Spleen (tissue), 7 donors: ENCODE measurements at regions not wholly inside any gene's neighbourhood (a gene's known extent, or its start where the extent isn't known, plus 50 kb on each side); places are given as distances from the start of the nearest gene placed in this dataset.

Source experiments
- CTCF ChIP-seq, 11 experiments: fragments of 200-600 bp in 7 of 11; fragments of 450-650 bp in 4 of 11; sonication (generic) in 4 of 11; IDR thresholded peaks in 8 of 11; conservative IDR thresholded peaks in 3 of 11; 1 replicate in 7 of 11; 2 replicates in 4 of 11; pipeline versions ENCODE4 v1.4.0 to v1.8.0; 2016 to 2021; ENCODE audit warnings: antibody characterized with exemption in 11 of 11, inconsistent platforms in 4 of 11, mild to moderate bottlenecking in 1 of 11
- POLR2A ChIP-seq, 3 donors: fragments of 450-650 bp; IDR thresholded peaks; one replicate each; pipeline ENCODE4 v1.5.1; 2017; ENCODE audit warnings: antibody characterized with exemption in 3 of 3, mild to moderate bottlenecking in 1 of 3
- donor health status: DM: no; HTN: no; CAD: no; lungs with moderate emphysema.
- donor health status: DM: no; HTN: no; CAD: no.
- donor health status: DM: no; HTN: no; CAD: no.

DNA sequence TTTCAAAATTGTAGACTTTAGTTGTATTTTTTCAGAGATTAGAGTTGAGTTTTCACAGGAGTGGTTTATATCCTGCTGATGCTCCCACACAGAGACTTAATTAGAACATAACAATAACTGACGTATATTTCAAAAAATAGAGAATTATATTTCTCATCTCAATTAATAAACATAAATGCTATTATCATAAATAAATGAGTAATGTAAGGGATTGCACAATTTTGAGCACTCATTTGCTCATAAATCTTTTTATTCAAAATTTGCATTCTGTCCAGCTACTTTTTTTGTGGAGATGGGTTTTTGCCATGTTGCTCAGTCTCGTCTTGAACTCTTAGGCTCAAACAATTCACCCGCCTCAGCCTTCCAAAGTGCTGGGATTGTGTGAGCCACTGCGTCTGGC is 515.7 kb upstream of the RORB start:
- TF ChIP-seq CTCF (IDR thresholded peaks at IDR 0.05 in 8 of 11, conservative IDR thresholded peaks at IDR 0.05 in 3 of 11) (no peak), POLR2A (IDR thresholded peaks at IDR 0.05) (no peak)
